Urothelium cell line (cell line): ENCODE measurements at regions not wholly inside any gene's neighbourhood (a gene's known extent, or its start where the extent isn't known, plus 50 kb on each side); places are given as distances from the start of the nearest gene placed in this dataset.

Experiments used
- DNase-seq: peaks from one replicate; pipeline ENCODE4 v3.0.0; 2011; ENCODE audit warnings: low spot score, mixed read lengths
- FAIRE-seq: peaks from 2 replicates; lab custom pipeline; 2011; peaks lifted over from hg19 to GRCh38; lab: Jason Lieb, UNC

GRCh38 chr15:98139337-98139736, 178.8 kb downstream of the ARRDC4 start:
- DNase-seq (no peak), FAIRE-seq (no peak)

- FAIRE-seq: no peak
- DNase-seq: no peak
Observed at GRCh38 chr15:98142572-98142971, 182.1 kb downstream of the ARRDC4 start.

- FAIRE-seq (no peak), DNase-seq (no peak)
Observed at GRCh38 chr15:98143116-98143515, 182.6 kb downstream of the ARRDC4 start.

- no peak for FAIRE-seq
- no peak for DNase-seq
Observed at GRCh38 chr15:98144388-98144787, 183.9 kb downstream of the ARRDC4 start.

GRCh38 chr15:98146031-98146820, 185.7 kb downstream of the ARRDC4 start:
- FAIRE-seq (no peak), DNase-seq (no peak)

- FAIRE-seq (no peak), DNase-seq (no peak)
Observed at GRCh38 chr15:98147415-98147814, 186.9 kb downstream of the ARRDC4 start.

GRCh38 chr15:98150084-98150483, 189.6 kb downstream of the ARRDC4 start:
- no peak for FAIRE-seq
- no peak for DNase-seq

GRCh38 chr15:98150536-98150935, 190.0 kb downstream of the ARRDC4 start:
- FAIRE-seq (no peak), DNase-seq (no peak)

- FAIRE-seq: no peak
- no peak for DNase-seq
Observed at GRCh38 chr15:98151096-98151495, 190.6 kb downstream of the ARRDC4 start.

GRCh38 chr15:98152156-98152555, 191.7 kb downstream of the ARRDC4 start:
- DNase-seq (no peak), FAIRE-seq (no peak)

- peak; percentile 65 for DNase-seq
- no peak for FAIRE-seq
Observed at GRCh38 chr15:98154863-98155262, 194.4 kb downstream of the ARRDC4 start.

- DNase-seq (peak; percentile 18), FAIRE-seq (no peak)
Observed at GRCh38 chr15:98155356-98155755, 194.9 kb downstream of the ARRDC4 start.

- FAIRE-seq (no peak), DNase-seq (no peak)
Observed at GRCh38 chr15:98160236-98160635, 199.7 kb downstream of the ARRDC4 start.

- FAIRE-seq (no peak), DNase-seq (no peak)
Observed at GRCh38 chr15:98163319-98164045, 203.0 kb downstream of the ARRDC4 start.

GRCh38 chr15:98164571-98164970, 204.1 kb downstream of the ARRDC4 start:
- FAIRE-seq (no peak), DNase-seq (no peak)

GRCh38 chr15:98164986-98165385, 204.5 kb downstream of the ARRDC4 start:
- FAIRE-seq: no peak
- no peak for DNase-seq

- FAIRE-seq: no peak
Observed at GRCh38 chr15:98167722-98168268, 207.3 kb downstream of the ARRDC4 start.

GRCh38 chr15:98169551-98169950, 209.0 kb downstream of the ARRDC4 start:
- FAIRE-seq (no peak), DNase-seq (no peak)

More at GRCh38 chr15:98167722-98168268, 207.3 kb downstream of the ARRDC4 start:
- DNase-seq: no peak

- DNase-seq (peak; percentile 7), FAIRE-seq (no peak)
Observed at GRCh38 chr15:98174286-98174685, 213.8 kb downstream of the ARRDC4 start.

- DNase-seq (no peak), FAIRE-seq (no peak)
Observed at GRCh38 chr15:98174841-98175240, 214.3 kb downstream of the ARRDC4 start.

GRCh38 chr15:98177966-98178592, 217.6 kb downstream of the ARRDC4 start:
- DNase-seq (peak; percentile 84), FAIRE-seq (peak; percentile 27)
